ENCODE measurements at regions not wholly inside any gene's neighbourhood (a gene's known extent, or its start where the extent isn't known, plus 50 kb on each side); places are given as distances from the start of the nearest gene placed in this dataset.

GRCh38 chr6:14286634-14287428 is 169.3 kb downstream of the CD83 start:
- no peak for TF ChIP-seq CTCF (IDR thresholded peaks at IDR 0.05; ENCODE audit: control extremely low read depth, extremely low read depth)
- H3K4me1 ChIP-seq (ENCODE audit: control insufficient read depth in 5 of 5, insufficient read depth in 5 of 5, low read length in 5 of 5) = peaks cover 0 to 6% (median 0%) of the 10 kb centered on the region in 5 donors
- H3K9ac ChIP-seq (ENCODE audit: insufficient read depth in 1 of 2, low read length in 2 of 2) = no peak overlapping the region
- DNase-seq (no peak), ATAC-seq (ENCODE audit: insufficient read depth, low FRiP score) (no peak)
- H3K4me3 ChIP-seq = no peak overlapping the region
- H3K27me3 ChIP-seq (ENCODE audit: control insufficient read depth in 3 of 3, insufficient read depth in 3 of 3, low read length in 2 of 3) = no peaks in the 10 kb centered on the region
- H3K36me3 ChIP-seq (ENCODE audit: control insufficient read depth in 4 of 4, insufficient read depth in 4 of 4, low read length in 4 of 4) = no peaks in the 10 kb centered on the region
- H3K27ac ChIP-seq (ENCODE audit: low read depth in 1 of 2, low read length in 1 of 2) = no peak overlapping the region
- WGBS, 2 donors = 86 to 97% methylated on average over 1 of the region's 1 CpG
- no peaks in the 10 kb centered on the region for H3K9me3 ChIP-seq (ENCODE audit: control insufficient read depth in 4 of 4, insufficient read depth in 3 of 4, low read length in 3 of 4)

- ATAC-seq (ENCODE audit: insufficient read depth, low FRiP score) (no peak), DNase-seq (no peak)
- no peak for TF ChIP-seq CTCF (IDR thresholded peaks at IDR 0.05; ENCODE audit: control extremely low read depth, extremely low read depth)
- H3K36me3 ChIP-seq (ENCODE audit: control insufficient read depth in 4 of 4, insufficient read depth in 4 of 4, low read length in 4 of 4) = no peaks in the 10 kb centered on the region
- no peak overlapping the region for H3K4me3 ChIP-seq
- H3K9me3 ChIP-seq (ENCODE audit: control insufficient read depth in 4 of 4, insufficient read depth in 3 of 4, low read length in 3 of 4) = no peaks in the 10 kb centered on the region
- H3K27ac ChIP-seq (ENCODE audit: low read depth in 1 of 2, low read length in 1 of 2) = no peak overlapping the region
- H3K4me1 ChIP-seq (ENCODE audit: control insufficient read depth in 5 of 5, insufficient read depth in 5 of 5, low read length in 5 of 5) = peaks cover 0 to 6% (median 0%) of the 10 kb centered on the region in 5 donors
- no peak overlapping the region for H3K9ac ChIP-seq (ENCODE audit: insufficient read depth in 1 of 2, low read length in 2 of 2)
- H3K27me3 ChIP-seq (ENCODE audit: control insufficient read depth in 3 of 3, insufficient read depth in 3 of 3, low read length in 2 of 3) = no peaks in the 10 kb centered on the region
Measured at GRCh38 chr6:14287707-14288106, 170.1 kb downstream of the CD83 start.

GRCh38 chr6:14288910-14289309 is 171.3 kb downstream of the CD83 start:
- DNase-seq (no peak), ATAC-seq (ENCODE audit: insufficient read depth, low FRiP score) (no peak)
- Histone ChIP-seq H3K27me3 (ENCODE audit: control insufficient read depth in 3 of 3, insufficient read depth in 3 of 3, low read length in 2 of 3) (no peaks in the 10 kb centered on the region), H3K9ac (ENCODE audit: insufficient read depth in 1 of 2, low read length in 2 of 2) (no peak overlapping the region), H3K4me3 (no peak overlapping the region), H3K27ac (ENCODE audit: low read depth in 1 of 2, low read length in 1 of 2) (no peak overlapping the region), H3K36me3 (ENCODE audit: control insufficient read depth in 4 of 4, insufficient read depth in 4 of 4, low read length in 4 of 4) (no peaks in the 10 kb centered on the region), H3K4me1 (ENCODE audit: control insufficient read depth in 5 of 5, insufficient read depth in 5 of 5, low read length in 5 of 5) (peaks cover 0 to 6% (median 0%) of the 10 kb centered on the region in 5 donors), H3K9me3 (ENCODE audit: control insufficient read depth in 4 of 4, insufficient read depth in 3 of 4, low read length in 3 of 4) (no peaks in the 10 kb centered on the region)
- 90 to 99% methylated on average over 3 of the region's 3 CpGs for WGBS, 2 donors
- TF ChIP-seq CTCF (IDR thresholded peaks at IDR 0.05; ENCODE audit: control extremely low read depth, extremely low read depth) = no peak
